ENCODE measurements at regions not wholly inside any gene's neighbourhood (a gene's known extent, or its start where the extent isn't known, plus 50 kb on each side); places are given as distances from the start of the nearest gene placed in this dataset.

DNA sequence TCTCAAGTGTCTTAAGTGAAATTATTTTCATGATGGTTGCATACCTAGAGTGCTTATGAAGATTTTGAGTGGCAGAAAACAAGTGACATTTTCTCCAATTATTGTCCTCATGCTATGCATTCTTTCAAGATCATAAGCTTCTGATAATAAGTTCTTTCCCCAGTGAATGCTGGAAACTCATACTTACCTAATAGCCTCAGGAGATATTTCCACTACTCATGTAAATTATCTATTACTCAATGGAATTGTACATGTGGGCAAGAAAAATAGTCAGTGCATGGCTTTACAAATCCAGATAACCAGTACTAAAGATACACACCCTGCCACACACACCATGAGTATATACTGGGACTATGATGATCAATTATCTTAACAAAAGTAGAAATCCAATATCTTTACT lies 1219.4 kb upstream of the C9orf72 start:
- TF ChIP-seq, protein P1, sequence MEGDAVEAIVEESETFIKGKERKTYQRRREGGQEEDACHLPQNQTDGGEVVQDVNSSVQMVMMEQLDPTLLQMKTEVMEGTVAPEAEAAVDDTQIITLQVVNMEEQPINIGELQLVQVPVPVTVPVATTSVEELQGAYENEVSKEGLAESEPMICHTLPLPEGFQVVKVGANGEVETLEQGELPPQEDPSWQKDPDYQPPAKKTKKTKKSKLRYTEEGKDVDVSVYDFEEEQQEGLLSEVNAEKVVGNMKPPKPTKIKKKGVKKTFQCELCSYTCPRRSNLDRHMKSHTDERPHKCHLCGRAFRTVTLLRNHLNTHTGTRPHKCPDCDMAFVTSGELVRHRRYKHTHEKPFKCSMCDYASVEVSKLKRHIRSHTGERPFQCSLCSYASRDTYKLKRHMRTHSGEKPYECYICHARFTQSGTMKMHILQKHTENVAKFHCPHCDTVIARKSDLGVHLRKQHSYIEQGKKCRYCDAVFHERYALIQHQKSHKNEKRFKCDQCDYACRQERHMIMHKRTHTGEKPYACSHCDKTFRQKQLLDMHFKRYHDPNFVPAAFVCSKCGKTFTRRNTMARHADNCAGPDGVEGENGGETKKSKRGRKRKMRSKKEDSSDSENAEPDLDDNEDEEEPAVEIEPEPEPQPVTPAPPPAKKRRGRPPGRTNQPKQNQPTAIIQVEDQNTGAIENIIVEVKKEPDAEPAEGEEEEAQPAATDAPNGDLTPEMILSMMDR (IDR thresholded peaks at IDR 0.05; ENCODE audit: unreplicated experiment in 3 of 3) = no peak
- no peak overlapping the region for H3K4me3 Mint-ChIP-seq
- no peaks in the 10 kb centered on the region for H3K36me3 Mint-ChIP-seq (ENCODE audit: low read depth)
- no peaks in the 10 kb centered on the region for H3K9me3 Mint-ChIP-seq
- no peak overlapping the region for H3K27ac Mint-ChIP-seq
- H3K4me1 Mint-ChIP-seq = no peaks in the 10 kb centered on the region
- H3K27me3 Mint-ChIP-seq (ENCODE audit: low read depth) = peaks cover 3% of the 10 kb centered on the region

DNA sequence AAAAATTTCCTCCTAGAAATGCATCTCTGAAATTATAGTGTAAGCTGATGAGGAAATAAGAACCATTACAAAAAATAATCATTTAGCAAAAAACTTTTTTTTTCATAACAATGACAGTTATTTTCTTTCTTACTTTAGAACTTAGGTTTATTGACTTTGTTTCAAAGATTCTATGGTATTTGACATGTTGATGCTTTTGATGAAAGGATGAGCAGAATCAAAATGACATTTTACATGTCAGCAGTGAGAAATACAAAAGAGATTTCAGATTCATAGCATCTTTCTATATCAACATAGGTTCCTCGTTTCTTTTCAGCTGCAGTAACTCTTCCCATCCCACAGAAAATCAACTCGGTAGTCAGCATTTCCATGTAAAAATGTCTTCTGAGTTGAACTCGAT lies 1226.6 kb upstream of the C9orf72 start:
- Mint-ChIP-seq H3K4me1 (no peaks in the 10 kb centered on the region), H3K27me3 (ENCODE audit: low read depth) (no peaks in the 10 kb centered on the region), H3K27ac (no peak overlapping the region), H3K9me3 (no peaks in the 10 kb centered on the region), H3K36me3 (ENCODE audit: low read depth) (no peaks in the 10 kb centered on the region), H3K4me3 (no peak overlapping the region)
- TF ChIP-seq, protein P1 (IDR thresholded peaks at IDR 0.05; ENCODE audit: unreplicated experiment in 3 of 3) = no peak

- H3K4me1 Mint-ChIP-seq = no peaks in the 10 kb centered on the region
- H3K27me3 Mint-ChIP-seq (ENCODE audit: low read depth) = no peaks in the 10 kb centered on the region
- no peaks in the 10 kb centered on the region for H3K36me3 Mint-ChIP-seq (ENCODE audit: low read depth)
- H3K4me3 Mint-ChIP-seq = no peak overlapping the region
- no peaks in the 10 kb centered on the region for H3K9me3 Mint-ChIP-seq
- TF ChIP-seq, protein P1 (IDR thresholded peaks at IDR 0.05; ENCODE audit: unreplicated experiment in 3 of 3) = no peak
- no peak overlapping the region for H3K27ac Mint-ChIP-seq
Observed at GRCh38 chr9:28801144-28801799, 1228.0 kb upstream of the C9orf72 start.

DNA sequence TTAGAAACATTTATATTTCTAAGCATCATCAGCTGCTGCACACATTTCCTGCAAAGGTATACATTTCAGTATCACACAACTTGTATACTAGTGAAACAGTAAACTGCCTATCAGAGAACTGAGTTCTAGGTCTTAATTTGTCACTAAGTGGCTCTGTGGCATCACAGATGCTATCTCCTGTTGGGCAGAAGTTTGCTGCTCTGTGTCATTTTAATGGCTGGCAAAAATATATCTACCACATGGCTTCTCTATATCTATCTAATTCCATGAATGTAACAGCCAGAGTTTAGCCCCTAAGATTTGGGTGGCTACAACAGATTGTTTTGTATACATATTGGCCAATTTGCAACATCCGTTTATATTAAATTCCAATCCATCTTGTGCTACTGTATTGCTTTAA lies 1231.9 kb upstream of the C9orf72 start:
- no peaks in the 10 kb centered on the region for H3K36me3 Mint-ChIP-seq (ENCODE audit: low read depth)
- H3K27ac Mint-ChIP-seq = no peak overlapping the region
- H3K4me1 Mint-ChIP-seq = no peaks in the 10 kb centered on the region
- TF ChIP-seq, protein P1 (IDR thresholded peaks at IDR 0.05; ENCODE audit: unreplicated experiment in 3 of 3) = no peak
- H3K4me3 Mint-ChIP-seq = no peak overlapping the region
- no peaks in the 10 kb centered on the region for H3K9me3 Mint-ChIP-seq
- no peaks in the 10 kb centered on the region for H3K27me3 Mint-ChIP-seq (ENCODE audit: low read depth)

GRCh38 chr9:28808042-28808441 lies 1234.8 kb upstream of the C9orf72 start:
- Mint-ChIP-seq H3K4me3 (no peak overlapping the region), H3K4me1 (no peaks in the 10 kb centered on the region), H3K27ac (no peak overlapping the region), H3K36me3 (ENCODE audit: low read depth) (no peaks in the 10 kb centered on the region), H3K9me3 (no peaks in the 10 kb centered on the region), H3K27me3 (ENCODE audit: low read depth) (no peaks in the 10 kb centered on the region)
- TF ChIP-seq, protein P1 (IDR thresholded peaks at IDR 0.05; ENCODE audit: unreplicated experiment in 3 of 3) = no peak

DNA sequence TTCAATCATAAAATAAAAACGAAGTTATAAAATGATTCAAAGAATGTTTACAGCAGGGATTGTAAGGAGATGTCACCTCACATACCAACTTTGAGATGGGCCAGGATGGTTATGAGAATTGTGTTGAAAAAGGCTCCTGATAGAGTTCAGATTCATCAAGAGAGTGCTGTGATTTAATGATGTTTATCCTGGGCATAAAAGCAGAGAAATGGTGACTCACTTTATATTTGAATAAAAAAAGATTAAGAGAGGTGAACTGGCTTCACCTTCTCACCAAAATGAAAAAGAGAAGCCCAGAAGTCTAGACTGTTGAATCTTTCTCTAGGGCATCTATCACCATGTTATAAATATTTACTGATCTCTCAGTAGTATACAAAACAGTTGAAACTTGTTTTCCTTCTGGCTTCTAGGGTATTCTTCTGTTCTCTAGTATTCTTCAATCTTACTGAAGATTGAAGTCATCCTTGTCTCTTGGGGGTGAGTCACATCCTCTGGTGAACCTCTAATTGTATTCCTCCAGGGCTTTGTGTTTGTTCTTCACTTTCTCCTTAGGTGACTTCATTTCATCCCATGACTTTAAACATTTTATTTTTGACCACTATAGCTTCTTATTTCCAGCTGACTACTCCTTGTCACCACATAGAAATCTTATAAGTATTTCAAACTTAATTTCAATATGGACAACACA lies 1237.3 kb upstream of the C9orf72 start:
- Mint-ChIP-seq H3K4me3 (no peak overlapping the region), H3K27me3 (ENCODE audit: low read depth) (no peaks in the 10 kb centered on the region), H3K9me3 (no peaks in the 10 kb centered on the region), H3K4me1 (no peaks in the 10 kb centered on the region), H3K36me3 (ENCODE audit: low read depth) (no peaks in the 10 kb centered on the region), H3K27ac (no peak overlapping the region)
- TF ChIP-seq, protein P1 (IDR thresholded peaks at IDR 0.05; ENCODE audit: unreplicated experiment in 3 of 3) = no peak
